ENCODE measurements at regions not wholly inside any gene's neighbourhood (a gene's known extent, or its start where the extent isn't known, plus 50 kb on each side); places are given as distances from the start of the nearest gene placed in this dataset.
A peak's percentile ranks its signal among the peaks of the same experiment; 100 is the strongest.

- DNase-seq (no peak), ATAC-seq (no peak)
- TF ChIP-seq, protein P1, sequence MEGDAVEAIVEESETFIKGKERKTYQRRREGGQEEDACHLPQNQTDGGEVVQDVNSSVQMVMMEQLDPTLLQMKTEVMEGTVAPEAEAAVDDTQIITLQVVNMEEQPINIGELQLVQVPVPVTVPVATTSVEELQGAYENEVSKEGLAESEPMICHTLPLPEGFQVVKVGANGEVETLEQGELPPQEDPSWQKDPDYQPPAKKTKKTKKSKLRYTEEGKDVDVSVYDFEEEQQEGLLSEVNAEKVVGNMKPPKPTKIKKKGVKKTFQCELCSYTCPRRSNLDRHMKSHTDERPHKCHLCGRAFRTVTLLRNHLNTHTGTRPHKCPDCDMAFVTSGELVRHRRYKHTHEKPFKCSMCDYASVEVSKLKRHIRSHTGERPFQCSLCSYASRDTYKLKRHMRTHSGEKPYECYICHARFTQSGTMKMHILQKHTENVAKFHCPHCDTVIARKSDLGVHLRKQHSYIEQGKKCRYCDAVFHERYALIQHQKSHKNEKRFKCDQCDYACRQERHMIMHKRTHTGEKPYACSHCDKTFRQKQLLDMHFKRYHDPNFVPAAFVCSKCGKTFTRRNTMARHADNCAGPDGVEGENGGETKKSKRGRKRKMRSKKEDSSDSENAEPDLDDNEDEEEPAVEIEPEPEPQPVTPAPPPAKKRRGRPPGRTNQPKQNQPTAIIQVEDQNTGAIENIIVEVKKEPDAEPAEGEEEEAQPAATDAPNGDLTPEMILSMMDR (IDR thresholded peaks at IDR 0.05) = no peak
- H3K4me1 ChIP-seq = no peaks in the 10 kb centered on the region
- H3K27me3 ChIP-seq (ENCODE audit: insufficient read depth in 3 of 3, low read length in 2 of 3) = no peaks in the 10 kb centered on the region
- intact Hi-C loops (cut with DNase I) = no loop called here
- no peaks in the 10 kb centered on the region for H3K9me3 ChIP-seq
- H3K4me3 ChIP-seq = no peak overlapping the region
- no peaks in the 10 kb centered on the region for H3K36me3 ChIP-seq (ENCODE audit: insufficient read depth in 1 of 2, low read depth in 1 of 2)
- H3K27ac ChIP-seq = no peak overlapping the region
- 91 to 95% (median 94%) methylated on average over 2 of the region's 2 CpGs for WGBS, 3 donors
These were observed 2082.1 kb upstream of the RAG2 start for GRCh38 chr11:38680166-38680565.

- TF ChIP-seq, protein P1 (IDR thresholded peaks at IDR 0.05) = no peak
- intact Hi-C loops (cut with DNase I) = no loop called here
- DNase-seq (no peak), ATAC-seq (no peak)
- Histone ChIP-seq H3K27me3 (ENCODE audit: insufficient read depth in 3 of 3, low read length in 2 of 3) (no peaks in the 10 kb centered on the region), H3K36me3 (ENCODE audit: insufficient read depth in 1 of 2, low read depth in 1 of 2) (no peaks in the 10 kb centered on the region), H3K4me3 (no peak overlapping the region), H3K4me1 (no peaks in the 10 kb centered on the region), H3K27ac (no peak overlapping the region), H3K9me3 (no peaks in the 10 kb centered on the region)
These were observed 2074.4 kb upstream of the RAG2 start for GRCh38 chr11:38672445-38672844.

DNA sequence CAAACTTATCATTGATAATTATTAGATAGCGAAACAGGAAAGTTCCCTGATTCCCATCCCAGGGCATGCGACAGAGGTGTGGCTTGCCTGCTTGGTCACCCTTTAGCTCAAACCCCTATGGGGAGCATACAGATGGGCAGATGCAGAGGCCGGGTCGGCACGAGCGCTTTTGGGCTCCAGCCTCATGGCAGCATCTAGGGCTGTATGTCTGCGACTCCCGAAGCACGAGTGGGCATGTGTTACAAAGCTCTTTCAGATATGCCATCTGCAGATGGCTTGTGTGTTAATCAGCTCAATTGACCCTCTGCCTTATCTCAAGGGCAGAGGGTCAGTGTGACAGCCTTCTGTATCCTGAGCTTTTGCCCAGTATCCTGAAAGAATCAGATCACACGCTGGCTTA is 2069.3 kb upstream of the RAG2 start:
- intact Hi-C loops (cut with DNase I) = no loop called here
- Histone ChIP-seq H3K36me3 (ENCODE audit: insufficient read depth in 1 of 2, low read depth in 1 of 2) (no peaks in the 10 kb centered on the region), H3K9me3 (no peaks in the 10 kb centered on the region), H3K4me3 (no peak overlapping the region), H3K27ac (no peak overlapping the region), H3K4me1 (no peaks in the 10 kb centered on the region), H3K27me3 (ENCODE audit: insufficient read depth in 3 of 3, low read length in 2 of 3) (no peaks in the 10 kb centered on the region)
- WGBS, 3 donors = 91 to 92% (median 92%) methylated on average over 10 of the region's 10 CpGs
- no peak for ATAC-seq
- no peak for DNase-seq
- TF ChIP-seq, protein P1 (IDR thresholded peaks at IDR 0.05) = no peak

GRCh38 chr11:38648604-38649003 is 2050.6 kb upstream of the RAG2 start:
- Histone ChIP-seq H3K9me3 (no peaks in the 10 kb centered on the region), H3K36me3 (ENCODE audit: insufficient read depth in 1 of 2, low read depth in 1 of 2) (no peaks in the 10 kb centered on the region), H3K4me1 (no peaks in the 10 kb centered on the region), H3K27me3 (ENCODE audit: insufficient read depth in 3 of 3, low read length in 2 of 3) (no peaks in the 10 kb centered on the region), H3K4me3 (no peak overlapping the region), H3K27ac (no peak overlapping the region)
- TF ChIP-seq, protein P1 (IDR thresholded peaks at IDR 0.05) = no peak
- DNase-seq = no peak
- intact Hi-C loops (cut with DNase I) = no loop called here
- WGBS, 3 donors = 57 to 76% (median 62%) methylated on average over 3 of the region's 3 CpGs
- ATAC-seq = no peak

DNA sequence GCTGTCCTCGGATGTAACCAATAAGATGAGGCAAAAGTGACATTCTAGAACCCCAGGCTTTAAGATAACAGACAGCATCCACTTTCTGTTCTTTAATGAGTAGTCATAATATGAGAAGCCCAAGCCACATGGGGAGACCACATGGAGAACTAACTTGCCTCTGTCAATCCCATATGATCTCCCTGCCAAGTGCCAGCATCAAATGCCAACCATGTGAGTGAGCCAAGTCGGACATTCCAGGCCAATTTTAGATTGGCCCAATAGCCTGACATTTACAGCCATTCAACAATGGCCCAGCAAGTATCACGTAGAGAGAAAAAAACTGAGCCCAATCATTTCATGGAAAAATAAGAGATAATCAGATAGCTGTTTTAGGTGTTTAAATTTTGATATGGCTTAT is 2048.3 kb upstream of the RAG2 start:
- WGBS, 3 donors = 32 to 41% (median 33%) methylated on average over 3 of the region's 3 CpGs
- Histone ChIP-seq H3K27me3 (ENCODE audit: insufficient read depth in 3 of 3, low read length in 2 of 3) (no peaks in the 10 kb centered on the region), H3K9me3 (no peaks in the 10 kb centered on the region), H3K4me1 (no peaks in the 10 kb centered on the region), H3K4me3 (no peak overlapping the region), H3K27ac (no peak overlapping the region), H3K36me3 (ENCODE audit: insufficient read depth in 1 of 2, low read depth in 1 of 2) (no peaks in the 10 kb centered on the region)
- intact Hi-C loops (cut with DNase I) = no loop called here
- DNase-seq (no peak), ATAC-seq (peak in 2 of 4 donors; percentile 37 to 42)
- TF ChIP-seq, protein P1 (IDR thresholded peaks at IDR 0.05) = no peak

Data from psoas muscle (tissue), 7 donors.